ENCODE measurements at regions not wholly inside any gene's neighbourhood (a gene's known extent, or its start where the extent isn't known, plus 50 kb on each side); places are given as distances from the start of the nearest gene placed in this dataset.

- DNase-seq, result no peak
Observed at GRCh38 chr10:52933748-52934147, 161.2 kb upstream of the MBL2 start.

GRCh38 chr10:52927678-52928077 is 155.1 kb upstream of the MBL2 start:
- DNase-seq, result no peak

DNA sequence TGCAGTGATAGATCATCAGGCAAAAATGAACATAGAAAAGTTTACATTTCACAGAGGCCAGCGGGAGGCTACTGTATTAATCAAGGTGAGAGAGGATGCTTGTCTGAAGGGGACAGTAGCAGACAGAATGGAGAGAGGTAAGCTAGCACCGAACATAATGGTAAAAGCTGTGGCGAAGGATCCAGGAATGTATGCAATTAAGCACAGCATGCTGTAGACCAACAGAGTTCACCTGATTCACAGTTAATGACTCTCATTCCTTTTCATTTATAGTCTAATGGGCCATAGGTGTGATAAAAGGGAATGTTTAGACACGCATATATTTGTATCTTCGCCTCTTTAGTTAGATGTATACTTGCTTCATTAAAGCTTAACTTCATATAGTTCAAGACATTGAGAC is 150.9 kb upstream of the MBL2 start:
- no peak for DNase-seq

- DNase-seq, result no peak
Observed at GRCh38 chr10:52918714-52919305, 146.2 kb upstream of the MBL2 start.

DNA sequence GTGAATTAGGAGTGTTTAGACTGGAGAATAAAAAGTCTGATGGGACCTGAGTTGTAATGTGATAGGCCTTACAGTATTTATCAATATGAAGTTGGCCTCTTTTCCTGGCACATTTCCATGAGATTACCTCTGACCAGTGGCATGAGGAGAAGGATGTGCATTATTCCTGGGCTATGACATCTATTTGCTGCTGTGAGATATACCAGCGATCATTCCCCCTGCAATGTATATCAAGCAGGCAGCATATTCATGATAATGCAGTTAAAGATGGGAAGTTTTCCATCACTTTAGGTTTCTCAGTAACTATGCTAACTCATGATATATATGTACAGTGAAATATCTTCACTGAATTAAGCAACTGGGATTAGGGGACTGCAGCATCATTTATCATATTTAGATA is 142.8 kb upstream of the MBL2 start:
- DNase-seq, result no peak

DNA sequence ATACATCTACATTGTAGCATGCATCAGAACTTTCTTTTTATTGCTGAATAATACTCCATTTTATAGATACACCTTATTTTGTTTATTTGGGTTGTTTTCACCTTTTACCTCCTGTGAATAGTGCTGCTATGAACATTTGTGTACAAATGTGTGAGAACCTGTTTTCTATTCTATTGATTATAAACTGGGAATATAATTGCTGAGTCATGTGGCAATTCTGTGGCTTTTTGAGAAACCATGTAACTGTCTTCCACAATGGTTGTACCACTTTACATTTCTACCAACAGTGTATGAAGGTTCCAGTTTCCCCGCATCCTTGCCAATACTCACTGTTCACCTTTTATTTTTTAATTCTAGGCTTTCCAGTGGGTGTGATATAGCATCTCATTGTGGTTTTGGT is 138.6 kb upstream of the MBL2 start:
- no peak for DNase-seq

DNA sequence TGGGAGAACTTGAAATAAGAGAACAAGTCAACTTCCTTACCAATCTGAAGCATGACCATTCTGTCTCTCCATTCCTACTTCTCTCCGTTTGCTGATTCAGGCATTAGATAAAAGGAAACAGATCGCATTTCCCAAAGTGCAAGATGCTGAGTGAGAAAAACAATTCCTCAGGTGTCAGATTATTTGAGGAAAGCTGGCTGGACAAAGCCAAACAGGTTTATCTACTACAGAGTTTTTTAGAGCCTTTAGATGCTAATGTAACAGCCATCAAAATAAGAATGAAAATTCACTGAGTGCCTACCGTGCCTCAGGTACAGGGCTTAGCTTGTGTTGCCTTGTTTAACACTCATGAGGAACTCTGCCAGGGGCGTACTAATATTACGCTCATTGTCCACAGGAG is 135.9 kb upstream of the MBL2 start:
- no peak for DNase-seq

DNA sequence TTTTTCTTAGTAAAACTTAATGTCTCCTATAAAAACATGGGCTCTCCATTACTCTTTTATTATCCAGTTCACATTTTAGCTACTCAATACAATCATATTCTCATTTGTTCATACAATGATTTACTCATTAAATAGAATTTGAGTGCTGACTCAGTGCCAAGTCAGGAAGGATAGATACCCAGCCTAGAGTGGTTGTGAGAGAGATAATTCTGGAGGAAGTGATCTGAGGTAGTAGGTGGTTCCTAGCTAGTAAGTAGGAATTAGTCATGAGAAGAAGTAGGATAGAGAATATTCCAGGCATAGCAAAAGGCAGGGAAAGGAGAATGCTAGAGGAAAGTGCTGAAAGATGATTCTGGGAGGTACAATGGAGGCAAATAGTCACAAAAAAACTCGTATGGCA is 133.5 kb upstream of the MBL2 start:
- DNase-seq, result no peak

- DNase-seq, result no peak
Observed at GRCh38 chr10:52903397-52903938, 130.9 kb upstream of the MBL2 start.

DNA sequence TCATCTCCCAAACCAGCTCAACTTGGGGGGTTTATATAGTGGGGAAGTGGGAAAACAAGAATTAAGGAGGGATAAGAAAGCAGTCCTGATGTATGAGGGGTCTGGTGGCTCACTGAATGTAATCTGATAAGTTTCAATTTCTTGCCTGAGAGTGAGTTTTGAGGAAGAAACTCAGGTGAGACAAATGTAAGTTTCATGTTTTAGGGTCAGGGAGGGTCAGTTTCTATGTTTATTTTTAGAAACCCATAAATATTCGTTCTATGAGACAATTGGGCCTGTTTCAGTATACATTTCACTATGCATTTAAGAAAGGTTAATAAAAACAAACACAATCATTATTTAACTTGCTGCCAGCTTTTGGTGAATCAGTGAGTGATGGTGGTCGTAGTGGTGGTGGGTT is 128.0 kb upstream of the MBL2 start:
- DNase-seq, result no peak

DNA sequence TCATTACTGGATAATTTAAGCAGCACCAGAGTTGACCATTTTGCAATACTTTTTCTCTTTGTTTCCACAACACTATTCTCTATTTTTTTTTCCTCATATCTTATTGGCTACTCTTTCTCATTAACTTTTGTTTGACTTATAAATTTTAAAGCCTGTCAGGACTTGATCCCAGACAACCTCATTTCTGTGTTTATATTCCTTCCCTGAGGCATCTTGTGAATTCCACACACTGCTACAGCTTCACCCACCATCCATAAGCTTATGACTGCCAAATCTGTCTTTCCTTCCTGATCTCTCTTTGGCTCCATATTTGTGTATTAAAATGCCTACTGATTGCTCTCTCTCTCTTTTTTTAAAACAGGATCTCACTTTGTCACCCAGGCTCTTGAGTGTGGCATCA is 124.6 kb upstream of the MBL2 start:
- DNase-seq, result no peak

GRCh38 chr10:52895059-52895458 is 122.5 kb upstream of the MBL2 start:
- DNase-seq, result no peak

- DNase-seq, result no peak
Observed at GRCh38 chr10:52890281-52890680, 117.7 kb upstream of the MBL2 start.

- no peak for DNase-seq
Observed at GRCh38 chr10:52889611-52890010, 117.0 kb upstream of the MBL2 start.

DNA sequence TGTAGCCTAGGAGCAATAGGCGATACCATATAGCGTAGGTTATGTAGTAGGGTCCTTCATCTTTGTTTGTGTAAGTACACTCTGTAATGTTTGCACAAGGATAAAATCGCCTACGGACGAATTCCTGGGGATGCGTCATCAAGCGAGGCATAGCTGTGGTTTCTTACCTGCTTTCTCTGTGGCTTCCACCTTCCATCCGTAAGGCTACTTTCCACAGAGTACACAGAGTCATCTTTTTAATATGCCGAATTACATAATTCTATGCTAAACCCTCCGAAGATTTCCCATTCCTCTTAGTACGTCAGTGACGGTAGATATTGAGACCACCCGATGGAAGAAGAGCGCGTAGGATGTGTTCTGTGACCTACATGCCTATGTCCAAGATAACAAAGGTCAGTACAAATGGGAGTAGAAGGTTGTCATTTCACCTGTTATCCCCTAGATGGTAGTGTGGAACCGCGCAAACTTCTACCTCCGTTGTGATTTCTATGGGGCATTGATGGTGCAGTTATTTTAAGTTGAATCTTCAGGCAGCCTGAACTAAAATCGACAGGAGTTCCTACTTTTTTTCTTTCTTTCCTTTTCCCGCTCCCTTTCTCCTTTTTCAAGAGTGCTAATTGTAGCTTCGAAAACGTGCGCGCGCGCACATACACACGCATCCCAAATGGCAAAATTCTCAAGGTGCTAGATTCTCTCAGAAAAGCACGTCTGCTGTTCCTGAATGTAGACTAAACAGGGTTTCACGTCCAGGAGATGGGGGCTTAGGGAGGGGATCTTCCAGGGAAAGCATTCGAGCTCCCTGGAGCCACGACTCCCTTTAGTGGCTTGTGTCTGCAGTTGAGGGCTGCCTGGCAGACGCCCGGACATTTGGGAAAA is 111.7 kb upstream of the MBL2 start:
- peak; percentile 76 for DNase-seq

DNA sequence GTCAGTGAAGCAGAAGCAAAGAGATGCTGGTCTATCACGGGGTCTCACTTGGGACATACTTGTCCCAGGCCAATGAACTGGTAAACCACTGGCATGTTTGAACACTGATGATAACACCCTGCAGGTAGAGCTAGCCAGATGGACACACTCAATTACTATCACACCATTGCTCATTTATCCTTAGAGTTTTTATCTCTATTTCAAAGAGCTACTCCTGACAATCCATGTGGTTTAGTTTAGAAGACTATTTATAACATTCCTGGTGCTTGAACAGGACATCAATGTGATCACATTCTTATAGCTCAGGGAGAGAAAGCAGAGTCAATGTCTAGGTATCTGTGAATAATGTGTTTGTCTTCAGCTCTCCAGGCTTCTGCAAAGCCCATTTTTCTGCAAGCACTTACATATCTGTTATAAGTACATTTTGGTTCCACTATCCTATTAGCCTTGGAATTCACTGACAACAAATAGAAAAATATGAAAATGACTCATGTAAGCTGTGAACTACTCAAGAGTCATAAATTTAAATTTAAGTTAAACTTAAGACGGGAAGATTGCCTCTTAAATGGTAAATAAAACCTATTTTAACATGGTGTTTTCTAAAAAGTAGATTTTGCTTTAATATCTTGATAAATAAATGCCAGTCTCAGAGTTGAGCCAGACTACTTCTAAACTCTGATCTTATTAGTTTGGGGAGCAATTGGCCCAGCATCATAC is 106.7 kb upstream of the MBL2 start:
- DNase-seq, result no peak

GRCh38 chr10:52877451-52877850 is 104.9 kb upstream of the MBL2 start:
- peak; percentile 56 for DNase-seq

DNA sequence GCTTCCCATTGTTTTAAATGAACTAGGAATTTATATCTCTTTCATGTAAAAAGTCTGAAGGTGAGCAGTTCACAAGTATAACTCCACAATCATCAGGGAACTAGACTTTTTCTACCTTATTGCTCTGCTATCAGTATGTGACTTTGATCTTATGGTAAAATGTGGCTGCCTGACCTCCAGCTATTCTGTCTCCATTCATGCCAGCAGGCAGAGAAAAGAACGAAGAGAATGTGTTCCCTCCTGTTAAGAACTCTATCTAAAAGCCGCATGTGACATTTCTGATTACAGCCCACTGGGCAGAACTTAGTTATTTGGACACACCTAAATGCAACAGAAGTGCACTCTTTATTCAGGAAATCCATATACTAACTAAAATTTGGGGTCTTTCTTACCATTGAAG is 102.8 kb upstream of the MBL2 start:
- DNase-seq, result peak; percentile 14

DNA sequence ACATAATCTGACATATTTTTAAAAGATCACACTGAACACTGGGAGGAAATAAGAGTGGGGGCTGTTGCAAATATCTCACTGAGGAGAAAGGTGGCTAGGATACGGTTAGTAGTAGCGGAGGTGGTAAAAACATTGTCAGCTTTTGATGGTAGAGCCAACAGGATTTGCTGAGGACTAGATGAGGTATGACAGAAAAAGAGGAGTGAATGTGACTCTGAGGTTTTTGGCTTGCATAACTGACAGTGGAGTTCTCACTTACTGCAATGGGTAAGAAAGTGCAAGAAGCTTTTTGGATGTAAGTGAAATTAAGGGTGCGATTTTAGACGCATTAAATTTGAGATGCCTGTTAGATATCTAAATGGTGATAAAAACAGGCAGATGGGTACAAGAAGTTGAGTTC is 102.0 kb upstream of the MBL2 start:
- no peak for DNase-seq

- no peak for DNase-seq
Observed at GRCh38 chr10:52871191-52871843, 98.7 kb upstream of the MBL2 start.

GRCh38 chr10:52870562-52870961 is 98.0 kb upstream of the MBL2 start:
- no peak for DNase-seq

- no peak for DNase-seq
Observed at GRCh38 chr10:52869864-52870263, 97.3 kb upstream of the MBL2 start.

- no peak for DNase-seq
Observed at GRCh38 chr10:52865213-52865612, 92.6 kb upstream of the MBL2 start.
